Activated CD4-positive, alpha-beta T cell treated with anti-CD3 and anti-CD28 coated beads, Interleukin-2, amount 10 ng/mL, durations not matched to agents 7 days and 5 days (primary cell): ENCODE measurements at regions not wholly inside any gene's neighbourhood (a gene's known extent, or its start where the extent isn't known, plus 50 kb on each side); places are given as distances from the start of the nearest gene placed in this dataset.
"Not testable (repeated sequence)": the region's sequence is repeated elsewhere in the genome, so short reads cannot be mapped to it uniquely, and the experiment has no call there.

ENCODE experiments used
- CTCF ChIA-PET: fragments of 350-600 bp; sonication (Branson Sonifier 250); formaldehyde crosslinking; loops from one replicate; lab custom pipeline; 2021; ENCODE audit warnings: antibody characterized with exemption; lab: Charles Lee
- POLR2A ChIA-PET: fragments of 350-600 bp; sonication (Branson Sonifier 250); formaldehyde crosslinking; loops from one replicate; lab custom pipeline; 2021; ENCODE audit warnings: antibody characterized with exemption; lab: Charles Lee
- DNase-seq: peaks from one replicate; pipeline ENCODE4 v3.0.0-alpha.2; 2020
- H3K27ac Mint-ChIP-seq: one replicate; pipeline ENCODE4 v1.8.0; 2021; ENCODE audit warnings: mild to moderate bottlenecking, moderate library complexity, mixed read lengths
- H3K27me3 Mint-ChIP-seq: one replicate; pipeline ENCODE4 v1.8.0; 2021; ENCODE audit warnings: mixed read lengths
- H3K36me3 Mint-ChIP-seq: one replicate; pipeline ENCODE4 v1.8.0; 2021; ENCODE audit warnings: low read depth, mixed read lengths
- H3K4me1 Mint-ChIP-seq: one replicate; pipeline ENCODE4 v1.8.0; 2021; ENCODE audit warnings: mixed read lengths
- H3K4me3 Mint-ChIP-seq: one replicate; pipeline ENCODE4 v1.8.0; 2021; ENCODE audit warnings: mild to moderate bottlenecking, moderate library complexity, mixed read lengths
- H3K9me3 Mint-ChIP-seq: one replicate; pipeline ENCODE4 v1.8.0; 2021; ENCODE audit warnings: mixed read lengths

- ChIA-PET POLR2A (no interaction called here), CTCF (no interaction called here)
- Mint-ChIP-seq H3K27ac (no peak overlapping the region), H3K4me3 (no peak overlapping the region), H3K9me3 (no peaks in the 10 kb centered on the region), H3K4me1 (no peaks in the 10 kb centered on the region), H3K36me3 (no peaks in the 10 kb centered on the region), H3K27me3 (no peaks in the 10 kb centered on the region)
- no peak for DNase-seq
These were observed 1575.1 kb upstream of the SLC10A2 start for GRCh38 chr13:104641309-104641708.

GRCh38 chr13:104635879-104636278 lies 1569.7 kb upstream of the SLC10A2 start:
- Mint-ChIP-seq H3K27me3 (no peaks in the 10 kb centered on the region), H3K27ac (no peak overlapping the region), H3K4me1 (no peaks in the 10 kb centered on the region), H3K9me3 (no peaks in the 10 kb centered on the region), H3K36me3 (no peaks in the 10 kb centered on the region), H3K4me3 (no peak overlapping the region)
- no peak for DNase-seq
- ChIA-PET CTCF (no interaction called here), POLR2A (no interaction called here)

GRCh38 chr13:104634016-104634415 lies 1567.8 kb upstream of the SLC10A2 start:
- H3K4me1 Mint-ChIP-seq: no peaks in the 10 kb centered on the region
- POLR2A ChIA-PET: no interaction called here
- H3K9me3 Mint-ChIP-seq: no peaks in the 10 kb centered on the region
- CTCF ChIA-PET: no interaction called here
- H3K36me3 Mint-ChIP-seq: no peaks in the 10 kb centered on the region
- no peak for DNase-seq
- H3K27me3 Mint-ChIP-seq: no peaks in the 10 kb centered on the region
- H3K4me3 Mint-ChIP-seq: no peak overlapping the region
- no peak overlapping the region for H3K27ac Mint-ChIP-seq

- Mint-ChIP-seq H3K9me3 (no peaks in the 10 kb centered on the region), H3K4me1 (no peaks in the 10 kb centered on the region), H3K4me3 (no peak overlapping the region), H3K27me3 (no peaks in the 10 kb centered on the region), H3K36me3 (no peaks in the 10 kb centered on the region), H3K27ac (no peak overlapping the region)
- no peak for DNase-seq
- POLR2A ChIA-PET: no interaction called here
- CTCF ChIA-PET: no interaction called here
These were observed 1566.5 kb upstream of the SLC10A2 start for GRCh38 chr13:104632736-104633135.

- H3K36me3 Mint-ChIP-seq: no peaks in the 10 kb centered on the region
- ChIA-PET CTCF (no interaction called here), POLR2A (no interaction called here)
- H3K27ac Mint-ChIP-seq: no peak overlapping the region
- no peaks in the 10 kb centered on the region for H3K9me3 Mint-ChIP-seq
- no peak for DNase-seq
- no peak overlapping the region for H3K4me3 Mint-ChIP-seq
- H3K4me1 Mint-ChIP-seq: no peaks in the 10 kb centered on the region
- H3K27me3 Mint-ChIP-seq: no peaks in the 10 kb centered on the region
These were observed 1559.0 kb upstream of the SLC10A2 start for GRCh38 chr13:104625201-104625600.

- DNase-seq: no peak
- no peaks in the 10 kb centered on the region for H3K36me3 Mint-ChIP-seq
- ChIA-PET POLR2A (no interaction called here), CTCF (no interaction called here)
- no peak overlapping the region for H3K27ac Mint-ChIP-seq
- no peak overlapping the region for H3K4me3 Mint-ChIP-seq
- H3K4me1 Mint-ChIP-seq: no peaks in the 10 kb centered on the region
- no peaks in the 10 kb centered on the region for H3K27me3 Mint-ChIP-seq
- peaks cover 5% of the 10 kb centered on the region for H3K9me3 Mint-ChIP-seq
These were observed 1550.8 kb upstream of the SLC10A2 start for GRCh38 chr13:104616990-104617389.

DNA sequence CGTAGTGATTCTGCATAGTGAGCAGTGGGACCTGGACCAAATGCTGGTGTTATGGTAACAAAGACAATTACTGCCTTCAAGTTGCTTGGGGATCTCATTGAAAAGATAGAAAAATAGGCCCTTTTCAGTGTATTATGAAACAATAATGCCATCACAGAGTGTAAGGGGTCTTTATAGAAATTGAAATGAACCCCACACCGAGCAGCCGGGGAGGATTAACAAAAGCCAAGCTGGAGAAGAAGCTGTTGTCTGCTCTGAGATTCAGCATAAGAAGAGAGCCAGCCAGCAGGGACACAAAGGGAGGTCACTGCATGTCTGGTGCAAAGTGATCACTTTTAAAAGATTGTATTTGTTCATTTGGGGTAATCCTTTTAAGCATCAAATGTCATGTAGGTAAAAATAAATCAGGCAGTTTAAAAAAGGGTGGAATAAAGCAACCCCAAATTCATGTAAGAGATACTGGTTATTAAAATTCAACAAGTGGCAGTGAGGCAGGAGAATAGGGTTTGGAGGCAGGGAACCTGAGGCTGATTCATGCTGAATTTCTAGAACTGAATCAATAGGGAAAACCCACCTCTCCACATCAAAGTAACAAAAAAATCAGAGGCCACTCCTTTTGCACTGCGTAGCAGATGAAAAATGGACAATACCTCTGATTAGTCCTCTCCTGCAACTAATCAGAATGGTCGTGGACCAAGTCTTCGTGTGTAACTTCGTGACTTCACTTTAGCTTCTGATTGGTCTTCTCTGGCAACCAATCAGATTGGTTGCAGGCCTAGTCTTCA lies 1548.3 kb upstream of the SLC10A2 start:
- Mint-ChIP-seq H3K4me3 (no peak overlapping the region), H3K4me1 (no peaks in the 10 kb centered on the region), H3K27ac (no peak overlapping the region), H3K36me3 (no peaks in the 10 kb centered on the region), H3K27me3 (no peaks in the 10 kb centered on the region), H3K9me3 (peaks cover 5% of the 10 kb centered on the region)
- CTCF ChIA-PET: no interaction called here
- POLR2A ChIA-PET: no interaction called here
- no peak for DNase-seq

GRCh38 chr13:104608331-104608730 lies 1542.1 kb upstream of the SLC10A2 start:
- H3K36me3 Mint-ChIP-seq: no peaks in the 10 kb centered on the region
- no peak for DNase-seq
- H3K4me1 Mint-ChIP-seq: no peaks in the 10 kb centered on the region
- CTCF ChIA-PET: no interaction called here
- no peaks in the 10 kb centered on the region for H3K9me3 Mint-ChIP-seq
- no peaks in the 10 kb centered on the region for H3K27me3 Mint-ChIP-seq
- no peak overlapping the region for H3K27ac Mint-ChIP-seq
- no peak overlapping the region for H3K4me3 Mint-ChIP-seq
- POLR2A ChIA-PET: no interaction called here

DNA sequence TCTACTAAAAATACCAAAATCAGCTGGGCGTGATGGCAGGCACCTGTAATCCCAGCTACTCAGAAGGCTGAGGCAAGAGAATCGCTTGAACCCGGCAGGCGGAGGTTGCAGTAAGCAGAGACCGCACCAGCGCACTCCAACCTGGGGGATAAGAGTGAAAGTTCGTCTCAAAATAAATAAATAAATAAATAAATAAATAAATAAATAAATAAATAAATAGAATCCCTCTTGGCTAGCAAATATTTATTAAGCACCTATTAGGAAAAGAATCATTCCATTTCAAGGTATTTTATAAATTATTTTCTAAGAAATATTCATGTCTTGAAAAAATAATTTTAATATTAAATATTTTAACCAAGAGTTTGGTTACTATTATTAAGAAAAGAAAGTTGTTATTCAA lies 1539.2 kb upstream of the SLC10A2 start:
- H3K36me3 Mint-ChIP-seq, H3K4me1 Mint-ChIP-seq, DNase-seq, H3K27ac Mint-ChIP-seq, H3K27me3 Mint-ChIP-seq, POLR2A ChIA-PET, H3K4me3 Mint-ChIP-seq, H3K9me3 Mint-ChIP-seq: not testable (repeated sequence)
- CTCF ChIA-PET: interaction anchor here (0.8 kb wide), 1 partner anchor 439 kb away, joined by 8 read pairs; no protein-coding TSS in a partner anchor

DNA sequence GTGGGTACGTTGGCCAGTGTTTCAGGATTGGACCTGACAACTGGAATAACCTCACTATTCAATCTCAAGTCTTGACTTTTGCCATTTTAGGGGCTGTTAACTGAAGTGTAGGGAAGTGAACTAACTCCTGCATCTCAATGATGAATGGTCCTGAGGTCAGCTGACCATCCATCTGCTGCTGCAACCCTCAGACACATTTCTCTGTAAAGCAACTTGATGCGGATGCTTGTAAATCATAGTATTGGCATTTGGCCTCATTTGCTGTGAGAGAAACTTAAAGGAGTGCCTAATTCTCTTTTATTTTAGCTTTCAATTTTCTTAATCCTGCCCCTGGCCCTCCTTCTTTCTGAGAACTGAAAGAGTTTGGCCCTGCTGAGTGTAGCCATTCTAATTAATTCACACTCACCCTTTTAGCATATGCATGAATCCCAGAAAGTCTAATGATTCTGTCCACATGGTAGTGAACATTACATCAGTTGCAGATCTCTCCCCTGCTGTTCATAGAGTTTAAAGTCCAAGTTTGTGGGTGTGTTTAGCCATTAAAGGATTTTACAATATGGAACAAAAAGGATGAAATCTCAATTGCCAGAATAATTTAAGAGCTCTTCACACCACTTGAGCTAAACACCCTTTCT lies 1531.4 kb upstream of the SLC10A2 start:
- no peaks in the 10 kb centered on the region for H3K4me1 Mint-ChIP-seq
- H3K4me3 Mint-ChIP-seq: no peak overlapping the region
- no peaks in the 10 kb centered on the region for H3K36me3 Mint-ChIP-seq
- ChIA-PET CTCF (no interaction called here), POLR2A (no interaction called here)
- H3K9me3 Mint-ChIP-seq: no peaks in the 10 kb centered on the region
- no peaks in the 10 kb centered on the region for H3K27me3 Mint-ChIP-seq
- DNase-seq: no peak
- H3K27ac Mint-ChIP-seq: no peak overlapping the region

DNA sequence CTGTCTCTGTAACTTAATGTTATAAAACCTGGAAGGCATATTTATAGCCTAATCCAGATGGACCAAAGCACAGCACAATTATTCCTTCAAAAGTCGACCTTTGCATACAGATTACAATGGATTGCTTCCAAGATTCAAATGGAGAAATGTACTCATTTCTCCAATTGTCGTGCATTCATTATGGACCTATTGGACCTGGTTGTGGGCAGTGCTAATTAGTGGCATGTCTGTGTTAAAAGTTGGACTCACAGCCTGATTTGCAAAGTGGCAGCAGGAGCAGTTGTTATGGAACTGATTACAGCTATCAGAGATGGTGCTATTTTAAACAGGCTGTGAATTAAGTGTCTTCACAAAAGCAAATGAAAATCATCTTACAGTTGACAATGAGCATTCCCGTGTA lies 1529.3 kb upstream of the SLC10A2 start:
- Mint-ChIP-seq H3K36me3 (no peaks in the 10 kb centered on the region), H3K4me3 (no peak overlapping the region), H3K4me1 (no peaks in the 10 kb centered on the region), H3K27me3 (no peaks in the 10 kb centered on the region), H3K27ac (no peak overlapping the region), H3K9me3 (no peaks in the 10 kb centered on the region)
- POLR2A ChIA-PET: no interaction called here
- no peak for DNase-seq
- CTCF ChIA-PET: no interaction called here

DNA sequence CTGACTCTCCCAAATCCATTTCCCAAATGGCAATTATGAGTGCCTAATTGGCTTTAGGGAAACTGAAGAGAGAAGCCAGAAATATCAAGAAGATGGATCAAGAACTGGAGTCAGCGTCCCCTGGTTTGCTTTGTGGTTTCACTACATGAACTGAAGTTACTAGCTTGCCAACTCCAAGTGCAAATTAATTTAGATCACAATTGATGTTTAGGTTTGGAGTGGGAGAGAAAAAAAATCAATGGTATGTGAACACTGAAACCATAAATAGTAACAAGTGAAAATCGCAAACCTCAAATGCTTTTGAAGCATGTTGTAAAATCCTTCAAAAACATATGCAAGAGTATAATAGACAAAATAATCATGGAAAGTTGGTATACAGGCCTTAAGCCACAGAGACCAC lies 1528.6 kb upstream of the SLC10A2 start:
- POLR2A ChIA-PET: no interaction called here
- Mint-ChIP-seq H3K27me3 (no peaks in the 10 kb centered on the region), H3K9me3 (no peaks in the 10 kb centered on the region), H3K4me1 (no peaks in the 10 kb centered on the region), H3K4me3 (no peak overlapping the region), H3K36me3 (no peaks in the 10 kb centered on the region), H3K27ac (no peak overlapping the region)
- CTCF ChIA-PET: no interaction called here
- DNase-seq: no peak

DNA sequence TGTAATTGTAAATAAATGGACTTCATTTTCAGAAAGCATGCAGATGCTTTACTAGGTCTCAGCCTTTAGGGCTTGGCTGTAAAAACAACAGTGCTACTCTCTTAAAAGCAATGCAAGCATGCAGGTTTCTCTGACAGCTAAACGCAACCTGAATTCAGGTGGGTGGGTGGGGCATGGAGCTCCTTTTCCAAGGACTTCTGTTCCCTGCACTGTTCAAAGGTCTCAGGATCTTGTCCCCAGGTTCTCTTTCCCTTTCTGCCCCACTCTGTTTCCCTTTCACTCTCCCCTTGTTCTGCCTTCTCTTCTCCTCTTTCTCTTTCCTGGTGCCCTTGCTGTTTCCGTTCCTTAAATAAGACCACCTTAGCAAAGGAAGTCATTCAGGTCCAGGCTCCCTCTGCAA lies 1527.5 kb upstream of the SLC10A2 start:
- no peak overlapping the region for H3K4me3 Mint-ChIP-seq
- H3K27ac Mint-ChIP-seq: no peak overlapping the region
- POLR2A ChIA-PET: no interaction called here
- DNase-seq: no peak
- H3K9me3 Mint-ChIP-seq: no peaks in the 10 kb centered on the region
- CTCF ChIA-PET: no interaction called here
- no peaks in the 10 kb centered on the region for H3K36me3 Mint-ChIP-seq
- H3K4me1 Mint-ChIP-seq: no peaks in the 10 kb centered on the region
- no peaks in the 10 kb centered on the region for H3K27me3 Mint-ChIP-seq

GRCh38 chr13:104593251-104593576 lies 1527.0 kb upstream of the SLC10A2 start:
- no peak overlapping the region for H3K4me3 Mint-ChIP-seq
- CTCF ChIA-PET: no interaction called here
- no peaks in the 10 kb centered on the region for H3K4me1 Mint-ChIP-seq
- no peaks in the 10 kb centered on the region for H3K27me3 Mint-ChIP-seq
- no peaks in the 10 kb centered on the region for H3K9me3 Mint-ChIP-seq
- DNase-seq: no peak
- POLR2A ChIA-PET: no interaction called here
- no peak overlapping the region for H3K27ac Mint-ChIP-seq
- H3K36me3 Mint-ChIP-seq: no peaks in the 10 kb centered on the region
